ENCODE measurements at regions not wholly inside any gene's neighbourhood (a gene's known extent, or its start where the extent isn't known, plus 50 kb on each side); places are given as distances from the start of the nearest gene placed in this dataset.

DNA sequence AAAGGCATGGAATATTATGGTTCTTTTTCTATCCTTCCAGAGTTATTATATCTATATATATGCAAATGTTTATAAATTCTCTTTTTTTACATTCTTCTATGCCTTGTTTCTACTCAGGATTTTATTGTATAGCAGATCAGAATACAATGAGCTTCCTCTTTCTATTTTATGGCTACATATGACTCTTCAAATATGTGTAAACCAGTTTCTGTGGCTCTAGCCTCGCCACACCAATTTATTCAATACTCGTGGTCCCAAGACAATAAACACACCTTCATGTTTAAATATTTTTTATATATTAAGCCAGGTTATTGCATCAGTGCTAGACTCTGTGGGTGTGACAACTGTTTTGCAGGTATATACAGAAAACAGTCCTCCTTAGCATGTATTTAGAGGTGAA is 237.5 kb upstream of the MKLN1 start:
- no peak overlapping the region for H3K27ac ChIP-seq
- TF ChIP-seq, protein P1, sequence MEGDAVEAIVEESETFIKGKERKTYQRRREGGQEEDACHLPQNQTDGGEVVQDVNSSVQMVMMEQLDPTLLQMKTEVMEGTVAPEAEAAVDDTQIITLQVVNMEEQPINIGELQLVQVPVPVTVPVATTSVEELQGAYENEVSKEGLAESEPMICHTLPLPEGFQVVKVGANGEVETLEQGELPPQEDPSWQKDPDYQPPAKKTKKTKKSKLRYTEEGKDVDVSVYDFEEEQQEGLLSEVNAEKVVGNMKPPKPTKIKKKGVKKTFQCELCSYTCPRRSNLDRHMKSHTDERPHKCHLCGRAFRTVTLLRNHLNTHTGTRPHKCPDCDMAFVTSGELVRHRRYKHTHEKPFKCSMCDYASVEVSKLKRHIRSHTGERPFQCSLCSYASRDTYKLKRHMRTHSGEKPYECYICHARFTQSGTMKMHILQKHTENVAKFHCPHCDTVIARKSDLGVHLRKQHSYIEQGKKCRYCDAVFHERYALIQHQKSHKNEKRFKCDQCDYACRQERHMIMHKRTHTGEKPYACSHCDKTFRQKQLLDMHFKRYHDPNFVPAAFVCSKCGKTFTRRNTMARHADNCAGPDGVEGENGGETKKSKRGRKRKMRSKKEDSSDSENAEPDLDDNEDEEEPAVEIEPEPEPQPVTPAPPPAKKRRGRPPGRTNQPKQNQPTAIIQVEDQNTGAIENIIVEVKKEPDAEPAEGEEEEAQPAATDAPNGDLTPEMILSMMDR (IDR thresholded peaks at IDR 0.05), result no peak
- no peak for TF ChIP-seq ZFX (IDR thresholded peaks at IDR 0.05; ENCODE audit: borderline replicate concordance)

DNA sequence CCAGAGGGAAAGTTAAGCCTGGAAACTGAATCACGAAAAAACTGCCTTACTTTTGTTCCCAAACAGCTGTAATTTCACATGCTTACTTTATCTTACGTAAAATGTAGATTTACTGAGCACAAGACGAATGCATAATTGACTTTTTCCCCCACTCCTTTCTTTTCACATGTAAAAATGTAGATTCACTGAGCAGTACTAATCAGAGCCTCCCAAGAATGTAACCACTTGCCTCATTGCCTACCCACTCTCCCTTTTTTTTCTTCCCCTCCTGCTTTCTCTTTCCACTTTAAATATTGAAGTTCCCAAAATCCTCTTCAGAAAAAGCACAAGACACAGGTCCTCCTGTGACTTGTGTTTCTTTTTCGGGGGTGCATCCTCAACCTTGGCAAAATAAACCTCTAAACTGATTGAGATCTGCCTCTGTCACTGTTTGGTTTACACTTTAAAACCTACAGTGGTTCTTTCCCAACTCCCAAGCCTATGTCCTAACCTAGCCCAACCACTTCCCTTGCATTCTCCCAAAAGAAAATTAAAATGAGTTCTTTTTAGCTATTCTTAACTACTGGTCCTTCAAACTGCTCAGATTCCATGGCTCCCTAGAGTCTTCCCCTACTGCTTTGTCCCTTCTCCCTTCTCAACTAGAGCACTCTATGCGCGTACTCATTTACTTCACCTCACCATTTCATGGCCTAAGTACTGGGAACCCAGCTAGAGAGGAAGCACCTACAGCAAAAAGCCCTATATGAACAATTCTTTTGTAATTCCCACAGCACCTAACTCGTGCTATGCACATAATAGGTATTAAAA is 236.6 kb upstream of the MKLN1 start:
- no peak for TF ChIP-seq ZFX (IDR thresholded peaks at IDR 0.05; ENCODE audit: borderline replicate concordance)
- TF ChIP-seq, protein P1 (IDR thresholded peaks at IDR 0.05), result no peak
- no peak overlapping the region for H3K27ac ChIP-seq

DNA sequence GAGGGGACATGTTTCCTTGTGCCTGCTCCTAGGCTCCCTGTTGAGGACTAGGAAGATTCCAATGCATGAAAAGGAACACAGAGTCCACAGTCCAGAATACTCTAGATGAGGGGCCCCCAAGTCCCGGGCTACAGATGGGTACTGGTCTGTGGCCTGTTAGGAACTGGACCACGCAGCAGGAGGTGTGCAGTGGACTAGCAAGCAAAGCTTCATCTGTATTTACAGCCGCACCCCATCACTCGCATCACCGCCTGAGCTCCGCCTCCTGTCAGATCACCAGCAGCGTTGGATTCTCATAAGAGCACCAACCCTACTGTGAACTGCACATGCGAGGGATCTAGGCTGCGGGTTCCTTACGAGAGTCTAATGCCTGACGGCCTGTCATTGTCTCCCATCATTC is 233.0 kb upstream of the MKLN1 start:
- H3K27ac ChIP-seq, result no peak overlapping the region
- TF ChIP-seq ZFX (IDR thresholded peaks at IDR 0.05; ENCODE audit: borderline replicate concordance), result no peak
- TF ChIP-seq, protein P1 (IDR thresholded peaks at IDR 0.05), result no peak

- TF ChIP-seq, protein P1 (IDR thresholded peaks at IDR 0.05), result no peak
- no peak for TF ChIP-seq ZFX (IDR thresholded peaks at IDR 0.05; ENCODE audit: borderline replicate concordance)
Measured at GRCh38 chr7:131095346-131095745, 232.3 kb upstream of the MKLN1 start.

DNA sequence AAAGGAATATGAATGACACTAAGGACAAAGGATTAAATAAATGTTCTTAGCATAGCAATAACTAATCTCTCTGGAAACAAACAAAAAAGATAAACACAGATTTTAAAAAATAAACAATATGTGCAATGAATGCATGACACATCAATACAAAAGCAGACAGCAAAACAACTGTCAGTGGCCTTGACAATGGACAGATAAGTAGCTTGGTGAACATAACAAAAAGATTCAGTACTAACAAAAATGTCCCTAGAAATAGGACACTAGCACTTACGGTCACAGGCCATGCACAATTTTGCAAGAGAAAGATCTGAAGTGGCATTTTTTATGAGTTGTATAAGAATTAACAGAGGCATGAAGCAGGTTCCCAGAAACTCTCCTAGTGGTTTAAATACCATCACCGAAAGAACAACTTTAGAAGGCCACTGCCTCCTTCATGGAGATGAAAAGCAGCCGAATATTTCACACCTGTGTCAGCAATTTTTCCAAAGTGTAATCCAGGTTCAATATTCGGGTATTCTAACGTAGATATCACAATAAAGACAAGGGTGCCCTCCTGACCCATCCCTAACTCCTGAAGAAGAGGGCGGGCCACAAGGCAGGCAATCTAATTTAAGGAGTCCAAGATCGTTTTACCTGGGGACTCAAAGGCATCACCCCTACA is 231.3 kb upstream of the MKLN1 start:
- TF ChIP-seq ZFX (IDR thresholded peaks at IDR 0.05; ENCODE audit: borderline replicate concordance), result no peak
- TF ChIP-seq, protein P1 (IDR thresholded peaks at IDR 0.05), result no peak
- H3K27ac ChIP-seq, result no peak overlapping the region

More at GRCh38 chr7:131095346-131095745, 232.3 kb upstream of the MKLN1 start:
- H3K27ac ChIP-seq, result no peak overlapping the region

- TF ChIP-seq ZFX (IDR thresholded peaks at IDR 0.05; ENCODE audit: borderline replicate concordance), result no peak
- TF ChIP-seq, protein P1 (IDR thresholded peaks at IDR 0.05), result no peak
- no peak overlapping the region for H3K27ac ChIP-seq
Measured at GRCh38 chr7:131097662-131098376, 229.9 kb upstream of the MKLN1 start.

All from 22Rv1 (cell line).